ENCODE measurements at regions not wholly inside any gene's neighbourhood (a gene's known extent, or its start where the extent isn't known, plus 50 kb on each side); places are given as distances from the start of the nearest gene placed in this dataset.

DNA sequence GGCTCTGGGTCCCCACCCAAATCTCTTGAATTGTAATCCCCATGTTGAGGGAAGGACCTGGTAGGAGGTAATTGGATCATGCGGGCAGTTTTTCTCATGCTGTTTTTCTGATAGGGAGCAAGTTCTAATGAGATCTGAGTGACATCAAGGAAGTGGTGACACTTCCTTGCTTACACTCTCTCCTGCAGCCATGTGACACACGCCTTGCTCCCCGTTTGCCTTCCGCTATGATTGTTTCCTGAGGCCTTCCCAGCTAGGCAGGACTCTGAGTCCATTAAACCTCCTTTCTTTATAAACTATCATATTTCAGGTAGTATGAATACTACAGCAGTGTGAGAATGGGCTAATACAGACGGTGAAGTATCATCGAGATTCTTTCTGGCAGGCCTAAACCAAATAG, 1040.4 kb upstream of the MIR17HG start:
- no peaks in the 10 kb centered on the region; the same call in 2 of the 3 replicates for H3K9me3 Mint-ChIP-seq
- no peaks in the 10 kb centered on the region for H3K36me3 Mint-ChIP-seq (ENCODE audit: low read depth)
- Histone ChIP-seq H3K4me2 (no peak overlapping the region), H3K9me2 (ENCODE audit: insufficient read depth) (no peaks in the 10 kb centered on the region), H3F3A (replicated peaks; ENCODE audit: low read depth) (no peaks in the 10 kb centered on the region), H3K4me1 (ENCODE audit: insufficient read depth) (no peaks in the 10 kb centered on the region), H3K79me2 (replicated peaks; ENCODE audit: insufficient read depth) (no peaks in the 10 kb centered on the region), H3K36me3 (ENCODE audit: insufficient read depth) (no peaks in the 10 kb centered on the region), H3K27me3 (ENCODE audit: insufficient read depth) (no peaks in the 10 kb centered on the region), H3K4me3 (no peak overlapping the region), H2AFZ (no peak overlapping the region), H3K27ac (ENCODE audit: low read depth) (no peak overlapping the region), H4K20me1 (replicated peaks; ENCODE audit: insufficient read depth) (no peaks in the 10 kb centered on the region)
- DNase-seq (ENCODE audit: low spot score) (no peak), ATAC-seq (no peak)
- TF ChIP-seq CREB1 (CRISPR knock-in tag; IDR thresholded peaks at IDR 0.05; ENCODE audit: low read depth) (no peak), POLR2AphosphoS5 (IDR thresholded peaks at IDR 0.05; ENCODE audit: low read depth) (no peak), STAT1 (IDR thresholded peaks at IDR 0.05; ENCODE audit: unreplicated experiment) (no peak), ZNF114 (CRISPR knock-in tag; IDR thresholded peaks at IDR 0.05) (no peak)
- no peak overlapping the region for H3K4me3 Mint-ChIP-seq
- no peaks in the 10 kb centered on the region for H3K4me1 Mint-ChIP-seq
- H3K27ac Mint-ChIP-seq: no peak overlapping the region
- peaks cover 2% of the 10 kb centered on the region for H3K27me3 Mint-ChIP-seq (ENCODE audit: insufficient read depth, low read depth, poor library complexity)

DNA sequence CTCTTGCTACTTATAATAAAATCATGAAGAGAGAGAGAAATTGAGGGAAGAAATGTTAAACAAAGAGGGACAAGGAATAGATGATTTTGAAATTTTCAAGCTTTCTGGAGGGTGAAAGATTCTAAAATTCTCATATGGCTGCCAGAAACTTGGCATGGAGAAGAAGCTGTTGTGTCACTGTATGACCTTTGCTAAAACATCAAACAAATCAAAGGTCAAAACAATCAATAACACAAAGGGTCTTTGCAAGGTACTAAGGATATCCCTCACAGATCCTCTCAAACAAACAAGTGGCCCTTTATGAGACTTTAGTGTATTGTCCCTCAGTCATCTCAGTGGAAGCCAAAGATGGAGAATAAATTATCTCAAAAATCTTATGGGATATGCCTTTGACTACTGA, 1039.2 kb upstream of the MIR17HG start:
- H2AFZ ChIP-seq: no peak overlapping the region
- Mint-ChIP-seq H3K4me1 (no peaks in the 10 kb centered on the region), H3K27ac (no peak overlapping the region), H3K4me3 (no peak overlapping the region), H3K36me3 (ENCODE audit: low read depth) (no peaks in the 10 kb centered on the region), H3K27me3 (ENCODE audit: insufficient read depth, low read depth, poor library complexity) (peaks cover 2% of the 10 kb centered on the region), H3K9me3 (no peaks in the 10 kb centered on the region; the same call in 2 of the 3 replicates)
- H3K79me2 ChIP-seq (replicated peaks; ENCODE audit: insufficient read depth): no peaks in the 10 kb centered on the region
- no peak overlapping the region for H3K4me3 ChIP-seq
- no peaks in the 10 kb centered on the region for H3F3A ChIP-seq (replicated peaks; ENCODE audit: low read depth)
- H3K27ac ChIP-seq (ENCODE audit: low read depth): no peak overlapping the region
- no peaks in the 10 kb centered on the region for H3K36me3 ChIP-seq (ENCODE audit: insufficient read depth)
- no peaks in the 10 kb centered on the region for H3K9me2 ChIP-seq (ENCODE audit: insufficient read depth)
- H3K4me1 ChIP-seq (ENCODE audit: insufficient read depth): no peaks in the 10 kb centered on the region
- no peaks in the 10 kb centered on the region for H4K20me1 ChIP-seq (replicated peaks; ENCODE audit: insufficient read depth)
- H3K27me3 ChIP-seq (ENCODE audit: insufficient read depth): no peaks in the 10 kb centered on the region
- DNase-seq (ENCODE audit: low spot score) (no peak), ATAC-seq (no peak)
- no peak overlapping the region for H3K4me2 ChIP-seq
- no peak for TF ChIP-seq NANOG (IDR thresholded peaks at IDR 0.05; ENCODE audit: borderline replicate concordance)
- no peak for TF ChIP-seq REST (IDR thresholded peaks at IDR 0.05; ENCODE audit: unreplicated experiment)
- TF ChIP-seq, protein P1, sequence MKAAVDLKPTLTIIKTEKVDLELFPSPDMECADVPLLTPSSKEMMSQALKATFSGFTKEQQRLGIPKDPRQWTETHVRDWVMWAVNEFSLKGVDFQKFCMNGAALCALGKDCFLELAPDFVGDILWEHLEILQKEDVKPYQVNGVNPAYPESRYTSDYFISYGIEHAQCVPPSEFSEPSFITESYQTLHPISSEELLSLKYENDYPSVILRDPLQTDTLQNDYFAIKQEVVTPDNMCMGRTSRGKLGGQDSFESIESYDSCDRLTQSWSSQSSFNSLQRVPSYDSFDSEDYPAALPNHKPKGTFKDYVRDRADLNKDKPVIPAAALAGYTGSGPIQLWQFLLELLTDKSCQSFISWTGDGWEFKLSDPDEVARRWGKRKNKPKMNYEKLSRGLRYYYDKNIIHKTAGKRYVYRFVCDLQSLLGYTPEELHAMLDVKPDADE (IDR thresholded peaks at IDR 0.05): no peak
- no peak for TF ChIP-seq STAT1 (IDR thresholded peaks at IDR 0.05; ENCODE audit: unreplicated experiment)
- no peak for TF ChIP-seq ZNF114 (CRISPR knock-in tag; IDR thresholded peaks at IDR 0.05)
- no peak for TF ChIP-seq JUNB (IDR thresholded peaks at IDR 0.05; ENCODE audit: unreplicated experiment)
- no peak for TF ChIP-seq ZNF462 (CRISPR knock-in tag; IDR thresholded peaks at IDR 0.05)
- TF ChIP-seq ZNF331 (CRISPR knock-in tag; IDR thresholded peaks at IDR 0.05; ENCODE audit: low read depth): no peak

Measured in GM23338 (cell line).